Uterus (tissue), 3 donors: ENCODE measurements at regions not wholly inside any gene's neighbourhood (a gene's known extent, or its start where the extent isn't known, plus 50 kb on each side); places are given as distances from the start of the nearest gene placed in this dataset.

Experiments used
- DNase-seq, 2 donors: peaks; one replicate each; pipeline ENCODE4 v3.0.0-alpha.2; 2019 to 2020
- H3K27ac ChIP-seq, 2 donors: fragments of 200-600 bp; sonication (generic); 1 replicate in 1 of 2; 2 replicates in 1 of 2; pipeline ENCODE4 v1.5.1; 2016 to 2018
- H3K27me3 ChIP-seq, 2 donors: fragments of 200-600 bp; sonication (generic); one replicate each; pipeline ENCODE4 v1.5.1; 2018 to 2019; ENCODE audit warnings: control low read depth in 1 of 2
- H3K36me3 ChIP-seq, 2 donors: fragments of 200-600 bp; sonication (generic); one replicate each; pipeline ENCODE4 v1.5.1; 2019; ENCODE audit warnings: control low read depth in 1 of 2
- H3K4me1 ChIP-seq, 2 donors: fragments of 200-600 bp; sonication (generic); one replicate each; pipeline ENCODE4 v1.5.1; 2018 to 2019; ENCODE audit warnings: control low read depth in 1 of 2
- H3K4me3 ChIP-seq, 2 donors: fragments of 200-600 bp; sonication (generic); 1 replicate in 1 of 2; 2 replicates in 1 of 2; pipeline ENCODE4 v1.5.1; 2018 to 2019; ENCODE audit warnings: mild to moderate bottlenecking in 1 of 2
- H3K9me3 ChIP-seq, 2 donors: fragments of 200-600 bp; sonication (generic); one replicate each; pipeline ENCODE4 v1.5.1; 2019; ENCODE audit warnings: control low read depth in 1 of 2
- CTCF ChIP-seq, 4 experiments: fragments of 200-600 bp in 2 of 4; fragments of 450-650 bp in 2 of 4; sonication (generic) in 2 of 4; IDR thresholded peaks; one replicate each; pipeline ENCODE4 v1.5.1; 2016 to 2019; ENCODE audit warnings: antibody characterized with exemption in 4 of 4, mild to moderate bottlenecking in 2 of 4, moderate library complexity in 1 of 4
- POLR2A ChIP-seq, 2 donors: fragments of 450-650 bp; IDR thresholded peaks; one replicate each; pipeline ENCODE4 v1.6.1; 2016; ENCODE audit warnings: antibody characterized with exemption in 2 of 2, mild to moderate bottlenecking in 1 of 2, moderate library complexity in 1 of 2
- intact Hi-C: fragments of 100-400 bp; cut with DNase I; formaldehyde crosslinking; loops from one replicate; pipeline ENCODE4 v1.15.1; 2023; ENCODE audit warnings: low total_unique reads
- donor health status: DM: yes; HTN: yes; CAD: no.

DNA sequence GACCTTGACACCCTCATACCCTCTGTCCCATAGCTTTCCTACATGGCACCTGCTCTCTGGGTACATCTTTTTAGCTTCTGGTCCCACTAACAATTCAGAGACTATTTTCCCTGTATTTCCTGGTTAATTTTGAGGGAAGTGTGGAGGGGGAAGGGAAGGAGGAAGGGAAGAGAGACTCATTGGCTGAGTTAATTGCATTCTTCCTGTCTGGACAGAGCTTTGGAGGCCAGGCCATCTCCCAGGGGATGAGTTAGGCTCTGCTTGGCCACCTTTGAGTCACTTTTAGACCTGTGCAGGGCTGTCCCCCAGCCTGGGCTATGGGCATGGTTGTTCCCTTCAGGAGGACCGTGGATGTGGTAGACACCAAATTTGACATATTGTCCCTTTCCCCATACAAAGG lies 167.9 kb upstream of the PGRMC2 start:
- TF ChIP-seq POLR2A (IDR thresholded peaks at IDR 0.05) (no peak), CTCF (IDR thresholded peaks at IDR 0.05) (no peak)
- H3K4me3 ChIP-seq = no peak overlapping the region
- H3K27ac ChIP-seq = no peak overlapping the region
- intact Hi-C loops = loop anchor here (5.0 kb wide), 1 partner anchor 407 kb away; no protein-coding TSS in a partner anchor
- no peak for DNase-seq
- no peaks in the 10 kb centered on the region for H3K4me1 ChIP-seq
- H3K36me3 ChIP-seq = no peaks in the 10 kb centered on the region
- no peaks in the 10 kb centered on the region for H3K27me3 ChIP-seq
- no peaks in the 10 kb centered on the region for H3K9me3 ChIP-seq

- peak in 1 of 2 donors; percentile 23 for DNase-seq
- Histone ChIP-seq H3K27ac (peak overlapping the region; percentile 62 to 63), H3K4me3 (no peak overlapping the region), H3K4me1 (no peaks in the 10 kb centered on the region), H3K9me3 (no peaks in the 10 kb centered on the region), H3K27me3 (no peaks in the 10 kb centered on the region), H3K36me3 (no peaks in the 10 kb centered on the region)
- intact Hi-C loops = loop anchor here (5.0 kb wide), 2 partner anchors 357 to 407 kb away; no protein-coding TSS in a partner anchor
- TF ChIP-seq POLR2A (IDR thresholded peaks at IDR 0.05) = no peak
- TF ChIP-seq CTCF (IDR thresholded peaks at IDR 0.05) = no peak
These were observed 167.3 kb upstream of the PGRMC2 start for GRCh38 chr4:128454881-128455280.

DNA sequence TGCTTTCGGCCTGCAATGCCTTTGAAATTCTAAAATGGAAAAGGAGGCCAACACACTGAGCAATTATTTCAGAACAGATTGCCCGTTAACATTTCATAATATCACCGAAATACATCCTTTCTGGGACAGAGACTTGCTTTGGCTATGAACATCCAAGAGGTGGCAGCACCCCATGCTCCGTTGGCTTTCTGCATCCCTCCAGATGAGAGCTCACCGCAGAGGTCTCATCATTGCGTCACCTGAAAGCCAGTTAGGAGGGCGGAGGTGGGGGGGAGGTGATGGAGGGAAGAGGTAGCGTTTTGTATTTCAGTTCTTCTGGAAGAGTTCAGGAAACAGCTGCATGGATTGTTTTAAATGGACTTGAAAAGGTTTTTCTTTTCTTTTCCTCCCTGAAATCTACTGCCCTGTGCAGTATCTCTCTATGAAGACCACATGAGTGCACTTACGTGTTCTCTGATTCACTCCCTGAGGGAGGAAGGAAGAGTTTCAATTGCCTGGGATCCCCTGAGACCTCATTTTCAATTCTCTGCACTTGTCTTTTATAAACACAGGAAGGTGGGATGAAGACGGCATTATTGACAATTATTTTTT lies 166.8 kb upstream of the PGRMC2 start:
- H3K27me3 ChIP-seq = no peaks in the 10 kb centered on the region
- no peaks in the 10 kb centered on the region for H3K4me1 ChIP-seq
- intact Hi-C loops = loop anchor here (5.0 kb wide), 1 partner anchor 358 kb away; no protein-coding TSS in a partner anchor
- H3K27ac ChIP-seq = peak overlapping the region; percentile 62 to 63
- no peaks in the 10 kb centered on the region for H3K36me3 ChIP-seq
- TF ChIP-seq POLR2A (IDR thresholded peaks at IDR 0.05) = no peak
- peak; percentile 78 to 87 (median 83) for TF ChIP-seq CTCF (IDR thresholded peaks at IDR 0.05)
- no peak overlapping the region for H3K4me3 ChIP-seq
- DNase-seq = peak; percentile 87 to 93
- no peaks in the 10 kb centered on the region for H3K9me3 ChIP-seq

DNA sequence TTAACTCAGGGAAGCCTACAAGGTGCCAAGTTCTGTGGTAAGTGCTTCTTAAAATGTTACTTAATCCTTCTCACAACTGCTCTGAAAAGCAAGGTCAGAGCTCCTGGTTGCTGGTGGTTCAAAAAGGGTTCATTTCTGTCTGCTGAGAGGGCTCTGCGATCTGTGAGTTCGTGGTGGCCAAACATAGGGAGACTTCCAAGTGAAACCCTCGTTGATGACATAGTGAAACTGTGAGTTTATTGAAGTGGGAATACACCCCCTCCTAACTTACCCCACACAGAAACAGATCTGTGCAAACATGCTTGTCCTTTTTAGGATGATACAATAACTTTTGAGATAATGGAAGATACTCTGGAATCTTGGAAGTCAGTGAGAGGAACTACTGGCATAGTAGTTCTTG lies 164.8 kb upstream of the PGRMC2 start:
- no peak for DNase-seq
- no peaks in the 10 kb centered on the region for H3K4me1 ChIP-seq
- H3K4me3 ChIP-seq = no peak overlapping the region
- intact Hi-C loops = loop anchor here (5.0 kb wide), 1 partner anchor 360 kb away; no protein-coding TSS in a partner anchor
- no peaks in the 10 kb centered on the region for H3K36me3 ChIP-seq
- no peak for TF ChIP-seq CTCF (IDR thresholded peaks at IDR 0.05)
- no peak for TF ChIP-seq POLR2A (IDR thresholded peaks at IDR 0.05)
- peak overlapping the region; percentile 30 to 31 for H3K27ac ChIP-seq
- H3K9me3 ChIP-seq = no peaks in the 10 kb centered on the region
- no peaks in the 10 kb centered on the region for H3K27me3 ChIP-seq

- no peak overlapping the region for H3K4me3 ChIP-seq
- no peaks in the 10 kb centered on the region for H3K36me3 ChIP-seq
- TF ChIP-seq CTCF (IDR thresholded peaks at IDR 0.05) = no peak
- TF ChIP-seq POLR2A (IDR thresholded peaks at IDR 0.05) = no peak
- H3K4me1 ChIP-seq = no peaks in the 10 kb centered on the region
- no peaks in the 10 kb centered on the region for H3K9me3 ChIP-seq
- H3K27me3 ChIP-seq = no peaks in the 10 kb centered on the region
- DNase-seq = no peak
- intact Hi-C loops = loop anchor here (5.0 kb wide), 1 partner anchor 361 kb away; no protein-coding TSS in a partner anchor
- H3K27ac ChIP-seq = no peak overlapping the region
These were observed 163.8 kb upstream of the PGRMC2 start for GRCh38 chr4:128451270-128451905.
